A673 (cell line): ENCODE measurements at regions not wholly inside any gene's neighbourhood (a gene's known extent, or its start where the extent isn't known, plus 50 kb on each side); places are given as distances from the start of the nearest gene placed in this dataset.

Experiments used
- BruUV-seq: library from RNA; stranded (reverse); fragments of 400-500 nt; replicated peaks from 2 replicates; lab custom pipeline; 2021; lab: Mats Ljungman, UMichigan
- CTCF ChIA-PET: fragments of 300-600 bp; sonication (Branson Sonifier 250); formaldehyde crosslinking; loops from one replicate; lab custom pipeline; 2022; ENCODE audit warnings: antibody characterized with exemption; lab: Charles Lee
- POLR2A ChIA-PET: fragments of 300-600 bp; sonication (Branson Sonifier 250); formaldehyde crosslinking; loops from one replicate; lab custom pipeline; 2022; ENCODE audit warnings: antibody characterized with exemption; ENCODE audit not compliant: low non-redundant PET; lab: Charles Lee
- DNase-seq: peaks from one replicate; pipeline ENCODE4 v3.0.0-alpha.2; 2015; ENCODE audit warnings: low spot score
- H3K27ac ChIP-seq: fragments of 200-600 bp; sonication (generic); 2 replicates; pipeline ENCODE4 v1.5.1; 2016; ENCODE audit warnings: mixed run types, low read depth, mild to moderate bottlenecking, mixed read lengths, antibody characterized with exemption, low read length; ENCODE audit not compliant: poor library complexity, severe bottlenecking
- H3K27me3 ChIP-seq: fragments of 200-600 bp; sonication (generic); replicated peaks from 2 replicates; pipeline ENCODE4 v1.6.1; 2017; ENCODE audit warnings: mixed run types, low read depth, mild to moderate bottlenecking, mixed read lengths, antibody characterized with exemption, low read length; ENCODE audit not compliant: insufficient read depth, poor library complexity
- H3K36me3 ChIP-seq: fragments of 200-600 bp; sonication (generic); 2 replicates; pipeline ENCODE4 v1.6.1; 2016; ENCODE audit warnings: mixed run types, mild to moderate bottlenecking, mixed read lengths, antibody characterized with exemption, low read length; ENCODE audit not compliant: insufficient read depth, poor library complexity, severe bottlenecking
- H3K4me1 ChIP-seq: fragments of 200-600 bp; sonication (generic); 2 replicates; pipeline ENCODE4 v1.6.1; 2017; ENCODE audit warnings: mixed run types, mild to moderate bottlenecking, mixed read lengths, antibody characterized with exemption, low read length; ENCODE audit not compliant: insufficient read depth, poor library complexity, severe bottlenecking
- H3K4me3 ChIP-seq: fragments of 200-600 bp; sonication (generic); 2 replicates; pipeline ENCODE4 v1.5.1; 2016; ENCODE audit warnings: low read depth, mixed run types, mild to moderate bottlenecking, mixed read lengths, low read length; ENCODE audit not compliant: poor library complexity, severe bottlenecking
- H3K9me3 ChIP-seq: fragments of 200-600 bp; sonication (generic); 2 replicates; pipeline ENCODE4 v1.6.1; 2016; ENCODE audit warnings: mixed run types, low read depth, mild to moderate bottlenecking, mixed read lengths, antibody characterized with exemption, low read length; ENCODE audit not compliant: poor library complexity, severe bottlenecking
- EZH2 ChIP-seq: fragments of 200-600 bp; sonication (generic); IDR thresholded peaks from 2 replicates; pipeline ENCODE4 v1.6.1; 2017; ENCODE audit warnings: borderline replicate concordance, low read depth, mild to moderate bottlenecking, mixed read lengths, antibody characterized with exemption, low read length; ENCODE audit not compliant: poor library complexity, severe bottlenecking
- intact Hi-C: fragments of 100-400 bp; cut with micrococcal nuclease; formaldehyde crosslinking; loops from one replicate; pipeline ENCODE4 v1.10.0; 2022; ENCODE audit not compliant: unreplicated experiment
- TF ChIP-seq, protein P1 (sequence below): fragments of 300-800, 200-600 bp; sonication (generic); conservative IDR thresholded peaks from 2 replicates; pipeline ENCODE4 v1.5.1; 2017; ENCODE audit warnings: low read depth, mild to moderate bottlenecking, antibody characterized with exemption, low read length, moderate library complexity, mixed read lengths

DNA sequence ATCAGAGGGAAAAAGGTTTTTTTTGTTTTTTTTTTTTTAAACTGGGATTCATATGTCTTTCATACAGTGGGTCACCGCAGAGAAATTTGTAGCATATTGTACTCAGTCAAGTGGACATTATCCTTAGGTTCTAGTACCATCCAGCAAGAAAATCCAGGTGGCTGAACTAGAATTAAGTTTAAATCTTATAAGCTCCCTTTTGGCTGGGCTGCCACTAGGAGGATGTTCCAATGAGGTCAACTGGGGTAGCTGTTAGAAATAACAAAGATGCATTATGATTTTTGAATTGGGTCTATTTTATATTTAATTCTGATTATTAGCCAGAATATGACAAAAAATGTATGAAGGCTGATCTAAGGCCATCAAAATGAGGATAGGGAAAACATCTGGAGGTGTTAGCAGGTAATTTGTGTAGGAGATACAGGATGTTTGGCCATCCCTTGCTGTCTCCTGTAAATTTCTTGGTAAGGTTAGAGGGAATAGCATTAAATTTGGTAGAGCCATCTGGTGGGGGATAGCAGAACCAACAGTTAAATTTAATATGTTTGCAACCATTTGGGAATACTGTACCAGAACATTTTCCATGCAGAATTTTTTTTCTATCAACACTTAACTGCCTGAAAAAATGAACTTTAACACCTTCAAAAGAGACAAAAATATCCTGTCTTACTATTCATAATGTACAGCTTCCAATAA, 568.5 kb upstream of the B3GALT2 start:
- DNase-seq = peak; percentile 29
- H3K4me1 ChIP-seq = no peaks in the 10 kb centered on the region
- no TSS peak for BruUV-seq
- no peaks in the 10 kb centered on the region for H3K36me3 ChIP-seq
- CTCF ChIA-PET = no interaction called here
- intact Hi-C loops = loop anchor here (10.0 kb wide), 1 partner anchor 350 kb away; no protein-coding TSS in a partner anchor
- POLR2A ChIA-PET = no interaction called here
- no peak overlapping the region for H3K4me3 ChIP-seq
- no peaks in the 10 kb centered on the region for H3K27me3 ChIP-seq
- H3K27ac ChIP-seq = no peak overlapping the region
- TF ChIP-seq, protein P1, sequence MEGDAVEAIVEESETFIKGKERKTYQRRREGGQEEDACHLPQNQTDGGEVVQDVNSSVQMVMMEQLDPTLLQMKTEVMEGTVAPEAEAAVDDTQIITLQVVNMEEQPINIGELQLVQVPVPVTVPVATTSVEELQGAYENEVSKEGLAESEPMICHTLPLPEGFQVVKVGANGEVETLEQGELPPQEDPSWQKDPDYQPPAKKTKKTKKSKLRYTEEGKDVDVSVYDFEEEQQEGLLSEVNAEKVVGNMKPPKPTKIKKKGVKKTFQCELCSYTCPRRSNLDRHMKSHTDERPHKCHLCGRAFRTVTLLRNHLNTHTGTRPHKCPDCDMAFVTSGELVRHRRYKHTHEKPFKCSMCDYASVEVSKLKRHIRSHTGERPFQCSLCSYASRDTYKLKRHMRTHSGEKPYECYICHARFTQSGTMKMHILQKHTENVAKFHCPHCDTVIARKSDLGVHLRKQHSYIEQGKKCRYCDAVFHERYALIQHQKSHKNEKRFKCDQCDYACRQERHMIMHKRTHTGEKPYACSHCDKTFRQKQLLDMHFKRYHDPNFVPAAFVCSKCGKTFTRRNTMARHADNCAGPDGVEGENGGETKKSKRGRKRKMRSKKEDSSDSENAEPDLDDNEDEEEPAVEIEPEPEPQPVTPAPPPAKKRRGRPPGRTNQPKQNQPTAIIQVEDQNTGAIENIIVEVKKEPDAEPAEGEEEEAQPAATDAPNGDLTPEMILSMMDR = peak; percentile 42; the same call in 1 of the 2 replicates
- no peak for TF ChIP-seq EZH2
- H3K9me3 ChIP-seq = no peaks in the 10 kb centered on the region

- no TSS peak for BruUV-seq
- Histone ChIP-seq H3K36me3 (no peaks in the 10 kb centered on the region), H3K27ac (no peak overlapping the region), H3K27me3 (no peaks in the 10 kb centered on the region), H3K4me3 (no peak overlapping the region), H3K4me1 (no peaks in the 10 kb centered on the region), H3K9me3 (no peaks in the 10 kb centered on the region)
- TF ChIP-seq, protein P1 = no peak
- no peak for TF ChIP-seq EZH2
- CTCF ChIA-PET = no interaction called here
- POLR2A ChIA-PET = no interaction called here
- no peak for DNase-seq
- intact Hi-C loops = loop anchor here (10.0 kb wide), 1 partner anchor 349 kb away; no protein-coding TSS in a partner anchor
Measured at GRCh38 chr1:193754151-193754550, 567.7 kb upstream of the B3GALT2 start.

GRCh38 chr1:193753038-193753756, 566.8 kb upstream of the B3GALT2 start:
- intact Hi-C loops = loop anchor here (10.0 kb wide), 1 partner anchor 348 kb away; no protein-coding TSS in a partner anchor
- no TSS peak for BruUV-seq
- Histone ChIP-seq H3K27ac (no peak overlapping the region), H3K4me1 (no peaks in the 10 kb centered on the region), H3K9me3 (no peaks in the 10 kb centered on the region), H3K27me3 (no peaks in the 10 kb centered on the region), H3K4me3 (no peak overlapping the region), H3K36me3 (no peaks in the 10 kb centered on the region)
- CTCF ChIA-PET = no interaction called here
- DNase-seq = no peak
- no peak for TF ChIP-seq EZH2
- TF ChIP-seq, protein P1 = no peak
- POLR2A ChIA-PET = no interaction called here
